Cardiac fibroblast (primary cell): ENCODE measurements at regions not wholly inside any gene's neighbourhood (a gene's known extent, or its start where the extent isn't known, plus 50 kb on each side); places are given as distances from the start of the nearest gene placed in this dataset.

Source experiments
- DNase-seq, 2 donors: peaks; one replicate each; pipeline versions ENCODE4 v3.0.0 to v3.0.0-alpha.2; 2010; ENCODE audit warnings: low read depth in 2 of 2
- H3K4me3 ChIP-seq, 2 donors: replicated peaks in 1 of 2; 1 replicate in 1 of 2; 2 replicates in 1 of 2; pipeline ENCODE4 v1.5.1; 2011; ENCODE audit warnings: low read depth in 2 of 2, low read length in 2 of 2, mild to moderate bottlenecking in 2 of 2, moderate library complexity in 1 of 2
- TF ChIP-seq, protein P1 (sequence below): IDR thresholded peaks from one replicate; pipeline ENCODE4 v1.5.1; 2011; ENCODE audit warnings: low read depth, mild to moderate bottlenecking, low read length, inconsistent platforms

DNA sequence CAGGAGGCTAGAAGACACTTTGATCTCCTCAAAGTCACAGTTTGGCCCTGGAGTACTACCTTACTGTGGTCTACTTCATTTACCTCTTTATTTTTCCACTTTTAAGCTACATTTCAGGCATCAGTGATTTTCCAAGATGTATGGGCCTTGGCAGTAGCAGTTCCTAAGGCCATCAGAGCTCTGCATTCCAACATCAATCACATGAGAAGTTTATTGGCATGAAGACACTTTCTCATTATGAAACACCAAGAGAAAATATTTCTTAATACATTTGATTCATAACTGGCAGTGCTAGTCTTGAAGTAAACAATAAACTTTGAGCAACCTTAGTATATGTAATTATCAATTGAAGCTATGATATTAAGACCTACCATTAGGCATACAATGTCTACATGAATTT, 178.1 kb downstream of the IL15 start:
- peak in 1 of 2 donors; percentile 27 for DNase-seq
- H3K4me3 ChIP-seq: no peak overlapping the region
- TF ChIP-seq, protein P1, sequence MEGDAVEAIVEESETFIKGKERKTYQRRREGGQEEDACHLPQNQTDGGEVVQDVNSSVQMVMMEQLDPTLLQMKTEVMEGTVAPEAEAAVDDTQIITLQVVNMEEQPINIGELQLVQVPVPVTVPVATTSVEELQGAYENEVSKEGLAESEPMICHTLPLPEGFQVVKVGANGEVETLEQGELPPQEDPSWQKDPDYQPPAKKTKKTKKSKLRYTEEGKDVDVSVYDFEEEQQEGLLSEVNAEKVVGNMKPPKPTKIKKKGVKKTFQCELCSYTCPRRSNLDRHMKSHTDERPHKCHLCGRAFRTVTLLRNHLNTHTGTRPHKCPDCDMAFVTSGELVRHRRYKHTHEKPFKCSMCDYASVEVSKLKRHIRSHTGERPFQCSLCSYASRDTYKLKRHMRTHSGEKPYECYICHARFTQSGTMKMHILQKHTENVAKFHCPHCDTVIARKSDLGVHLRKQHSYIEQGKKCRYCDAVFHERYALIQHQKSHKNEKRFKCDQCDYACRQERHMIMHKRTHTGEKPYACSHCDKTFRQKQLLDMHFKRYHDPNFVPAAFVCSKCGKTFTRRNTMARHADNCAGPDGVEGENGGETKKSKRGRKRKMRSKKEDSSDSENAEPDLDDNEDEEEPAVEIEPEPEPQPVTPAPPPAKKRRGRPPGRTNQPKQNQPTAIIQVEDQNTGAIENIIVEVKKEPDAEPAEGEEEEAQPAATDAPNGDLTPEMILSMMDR: no peak

DNA sequence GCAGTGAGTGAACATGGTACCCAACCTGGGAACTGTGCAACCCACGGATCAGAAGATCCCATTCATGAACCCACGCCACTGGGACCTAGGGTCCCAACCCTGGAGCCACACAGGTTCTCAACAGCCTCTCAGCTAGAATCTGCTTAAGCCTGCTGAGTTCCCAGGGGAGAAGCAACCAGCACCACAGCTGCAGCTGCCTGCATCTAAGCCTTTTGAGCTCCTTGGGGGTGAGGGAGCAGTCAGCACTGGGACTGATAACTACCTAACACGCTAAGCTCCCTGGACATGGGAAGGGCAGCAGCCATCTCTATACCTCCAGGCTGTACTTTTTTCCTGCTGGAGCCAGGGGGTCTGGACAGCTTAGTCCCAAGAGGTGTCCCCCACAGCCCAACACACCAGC, 179.3 kb downstream of the IL15 start:
- TF ChIP-seq, protein P1: no peak
- no peak overlapping the region for H3K4me3 ChIP-seq
- DNase-seq: no peak

DNA sequence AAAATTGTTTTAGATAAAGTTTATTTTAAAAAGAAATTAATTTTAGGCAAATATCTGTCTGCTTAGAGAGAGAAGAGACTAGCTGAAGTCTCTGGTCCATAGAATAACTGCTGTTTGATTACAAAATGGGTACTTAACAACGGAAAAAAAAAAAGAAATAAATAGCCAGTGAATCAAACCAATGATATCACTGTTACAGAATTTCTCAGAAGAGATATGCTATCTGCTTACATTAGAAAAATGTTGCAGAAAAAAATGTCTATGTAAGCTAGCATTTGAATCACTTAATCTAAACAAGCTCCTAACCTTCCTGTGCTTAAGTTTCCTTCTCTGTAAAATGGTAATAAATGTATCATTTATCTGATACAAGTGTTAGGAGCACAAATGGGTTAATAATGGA, 189.9 kb downstream of the IL15 start:
- H3K4me3 ChIP-seq: no peak overlapping the region
- TF ChIP-seq, protein P1: no peak
- DNase-seq: no peak

DNA sequence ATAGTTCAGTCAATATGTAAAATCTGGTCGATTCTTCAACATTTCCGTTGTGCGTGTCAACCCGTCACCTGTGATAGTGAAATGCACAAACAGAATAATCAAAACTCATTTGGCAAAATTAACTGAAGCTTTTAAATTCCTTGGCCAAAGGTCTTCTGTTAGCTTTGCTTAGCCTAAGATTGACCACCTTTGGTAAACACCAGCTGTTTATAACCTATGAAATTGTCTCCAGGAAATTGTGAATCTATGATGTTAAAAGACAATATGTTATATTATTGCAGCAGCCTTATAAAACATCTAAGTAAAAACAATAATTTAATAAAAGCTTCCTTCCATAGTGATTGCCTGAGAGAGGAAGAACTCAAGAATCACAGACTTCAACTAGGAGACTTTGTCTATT, 196.8 kb downstream of the IL15 start:
- TF ChIP-seq, protein P1: no peak

DNA sequence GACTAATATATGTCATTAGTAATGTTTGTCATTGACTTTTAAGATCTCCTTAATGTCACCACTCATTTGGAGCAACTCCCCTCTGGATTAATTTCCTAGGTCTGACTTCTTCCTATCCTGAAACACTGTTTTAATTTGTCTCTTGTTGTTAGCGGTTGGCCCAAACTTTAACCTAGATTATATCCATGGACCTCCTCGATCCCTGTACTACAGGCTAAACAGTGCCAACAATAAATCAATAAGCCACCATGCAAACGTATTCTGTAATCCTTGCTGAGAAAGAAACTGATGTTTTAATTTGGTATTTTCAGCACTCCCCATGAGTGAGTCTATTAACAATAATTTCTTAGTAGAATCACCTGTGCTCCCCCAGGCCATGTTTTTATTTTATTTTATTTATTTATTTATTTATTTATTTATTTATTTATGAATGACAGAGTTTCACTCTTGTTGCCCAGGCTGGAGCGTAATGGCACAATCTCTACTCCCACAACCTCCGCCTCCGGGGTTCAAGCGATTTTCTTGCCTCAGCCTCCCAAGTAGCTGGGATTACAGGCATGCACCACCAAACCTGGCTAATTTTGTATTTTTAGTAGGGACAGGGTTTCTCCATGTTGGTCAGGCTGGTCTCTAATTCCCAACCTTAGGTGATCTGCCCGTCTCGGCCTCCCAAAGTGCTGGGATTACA, 204.1 kb downstream of the IL15 start:
- TF ChIP-seq, protein P1: no peak
- no peak for DNase-seq
- no peak overlapping the region for H3K4me3 ChIP-seq

More for the DNA sequence above, 196.8 kb downstream of the IL15 start:
- H3K4me3 ChIP-seq: no peak overlapping the region
- no peak for DNase-seq

DNA sequence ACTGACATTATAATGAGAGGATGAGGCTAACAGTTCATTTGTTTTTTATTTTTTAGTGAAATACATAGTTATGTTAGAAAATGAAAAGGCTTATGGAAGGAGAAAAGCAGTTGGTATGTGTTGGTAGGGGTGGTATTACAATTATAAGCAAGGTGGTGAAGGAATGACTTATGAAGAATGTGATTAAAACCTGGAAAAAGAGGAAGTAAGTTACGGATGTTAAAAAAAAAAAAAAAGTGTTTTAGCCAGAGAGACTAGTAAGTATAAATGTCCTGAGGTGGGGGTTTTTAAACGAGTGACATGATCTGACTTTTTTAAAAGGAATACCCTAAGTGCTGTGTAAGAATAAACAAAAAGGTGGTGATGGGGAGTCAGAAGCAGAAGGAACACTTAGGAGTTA, 206.8 kb downstream of the IL15 start:
- H3K4me3 ChIP-seq: no peak overlapping the region
- TF ChIP-seq, protein P1: no peak
- DNase-seq: no peak

DNA sequence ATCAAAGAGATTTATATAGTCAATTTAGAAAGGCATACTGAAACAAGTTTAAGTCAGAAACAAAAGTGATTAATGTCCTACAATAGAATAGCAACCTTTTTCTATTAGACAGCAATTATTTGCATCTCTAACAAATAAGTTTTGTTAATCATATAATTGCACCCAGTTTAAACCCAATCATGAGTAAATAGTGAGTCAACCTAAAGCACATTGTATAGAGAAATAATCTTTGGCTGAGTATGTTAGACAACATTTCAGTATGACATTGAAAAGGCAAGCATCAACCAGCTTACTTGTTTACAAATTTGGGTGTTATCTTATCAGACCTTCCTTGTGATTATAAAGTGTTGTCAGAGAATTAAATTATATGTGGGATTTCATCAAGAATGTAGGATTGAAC, 209.5 kb downstream of the IL15 start:
- DNase-seq: no peak

More for the DNA sequence above, 209.5 kb downstream of the IL15 start:
- TF ChIP-seq, protein P1: no peak
- H3K4me3 ChIP-seq: no peak overlapping the region
